Endodermal cell (in vitro differentiated cells): ENCODE measurements at regions not wholly inside any gene's neighbourhood (a gene's known extent, or its start where the extent isn't known, plus 50 kb on each side); places are given as distances from the start of the nearest gene placed in this dataset.

Experiments used
- DNase-seq: peaks from one replicate; pipeline ENCODE4 v3.0.0-alpha.2; 2017
- H3K27ac ChIP-seq: 2 replicates; pipeline ENCODE4 v1.5.1; 2013; ENCODE audit warnings: mild to moderate bottlenecking, low read depth, low read length, moderate library complexity
- H3K27me3 ChIP-seq: 2 replicates; pipeline ENCODE4 v1.6.1; 2013; ENCODE audit warnings: mild to moderate bottlenecking, low read length, moderate library complexity; ENCODE audit not compliant: insufficient read depth, control insufficient read depth, poor library complexity, severe bottlenecking
- H3K36me3 ChIP-seq: 2 replicates; pipeline ENCODE4 v1.7.0; 2013; ENCODE audit warnings: mild to moderate bottlenecking, low read length, moderate library complexity; ENCODE audit not compliant: control insufficient read depth, insufficient read depth
- H3K4me1 ChIP-seq: one replicate; pipeline ENCODE4 v1.7.0; 2013; ENCODE audit warnings: low read length; ENCODE audit not compliant: control insufficient read depth, insufficient read depth
- H3K4me3 ChIP-seq: 2 replicates; pipeline ENCODE4 v1.5.1; 2013; ENCODE audit warnings: mild to moderate bottlenecking, low read length, moderate library complexity
- H3K9ac ChIP-seq: 2 replicates; pipeline ENCODE4 v1.6.1; 2013; ENCODE audit warnings: mild to moderate bottlenecking, low read length, moderate library complexity; ENCODE audit not compliant: poor library complexity, severe bottlenecking; ENCODE audit errors: extremely low read depth
- H3K9me3 ChIP-seq: 2 replicates; pipeline ENCODE4 v1.6.1; 2013; ENCODE audit warnings: mild to moderate bottlenecking, low read length, moderate library complexity; ENCODE audit not compliant: control insufficient read depth
- H3K27ac Mint-ChIP-seq: 2 replicates; pipeline ENCODE4 v1.8.0; 2020; ENCODE audit warnings: mixed read lengths
- H3K27me3 Mint-ChIP-seq: 2 replicates; pipeline ENCODE4 v1.8.0; 2021; ENCODE audit warnings: mild to moderate bottlenecking, mixed read lengths; ENCODE audit not compliant: insufficient read depth
- H3K36me3 Mint-ChIP-seq: 2 replicates; pipeline ENCODE4 v1.8.0; 2020; ENCODE audit warnings: low read depth, mixed read lengths
- H3K4me1 Mint-ChIP-seq: 2 replicates; pipeline ENCODE4 v1.8.0; 2020; ENCODE audit warnings: mixed read lengths
- H3K4me3 Mint-ChIP-seq: 2 replicates; pipeline ENCODE4 v1.8.0; 2020; ENCODE audit warnings: mild to moderate bottlenecking, moderate library complexity, mixed read lengths
- H3K9me3 Mint-ChIP-seq: 2 replicates; pipeline ENCODE4 v1.8.0; 2020; ENCODE audit warnings: mild to moderate bottlenecking, mixed read lengths
- CTCF ChIP-seq: fragments of 200-600 bp; sonication (generic); conservative IDR thresholded peaks from 2 replicates; pipeline ENCODE4 v1.5.0; 2021; ENCODE audit warnings: antibody characterized with exemption, mild to moderate bottlenecking
- WGBS, 2 experiments: methylation state at CpG; one replicate each; pipeline versions ENCODE4 v1.1.5 to v1.1.7; 2013; ENCODE audit warnings: missing lambda C conversion rate in 2 of 2, mixed read lengths in 1 of 2; ENCODE audit not compliant: insufficient coverage in 1 of 2, insufficient read length in 1 of 2; 5-methylcytosine and 5-hydroxymethylcytosine counted together

GRCh38 chr9:12195456-12195855, 497.7 kb upstream of the TYRP1 start:
- H3K9ac ChIP-seq, result no peak overlapping the region
- H3K27me3 Mint-ChIP-seq, result no peaks in the 10 kb centered on the region
- TF ChIP-seq CTCF, result peak; percentile 51
- no peaks in the 10 kb centered on the region for H3K9me3 Mint-ChIP-seq
- no peak overlapping the region for H3K4me3 ChIP-seq
- no peak overlapping the region for H3K27ac ChIP-seq
- DNase-seq, result no peak
- no peaks in the 10 kb centered on the region for H3K36me3 Mint-ChIP-seq
- no peaks in the 10 kb centered on the region for H3K9me3 ChIP-seq
- no peak overlapping the region for H3K4me3 Mint-ChIP-seq
- no peak overlapping the region for H3K27ac Mint-ChIP-seq
- no peaks in the 10 kb centered on the region for H3K4me1 ChIP-seq
- H3K27me3 ChIP-seq, result no peaks in the 10 kb centered on the region
- no peaks in the 10 kb centered on the region for H3K36me3 ChIP-seq
- H3K4me1 Mint-ChIP-seq, result peaks cover 3% of the 10 kb centered on the region

- no peaks in the 10 kb centered on the region for H3K36me3 ChIP-seq
- no peak overlapping the region for H3K27ac Mint-ChIP-seq
- peaks cover 6% of the 10 kb centered on the region for H3K4me1 Mint-ChIP-seq
- no peak overlapping the region for H3K27ac ChIP-seq
- no peaks in the 10 kb centered on the region for H3K4me1 ChIP-seq
- H3K9ac ChIP-seq, result no peak overlapping the region
- H3K27me3 Mint-ChIP-seq, result no peaks in the 10 kb centered on the region
- WGBS, 2 experiments, result 40 to 68% methylated on average over 2 to 4 of the region's 4 CpGs
- TF ChIP-seq CTCF, result no peak
- DNase-seq, result no peak
- H3K27me3 ChIP-seq, result no peaks in the 10 kb centered on the region
- no peaks in the 10 kb centered on the region for H3K36me3 Mint-ChIP-seq
- no peaks in the 10 kb centered on the region for H3K9me3 Mint-ChIP-seq
- H3K4me3 Mint-ChIP-seq, result no peak overlapping the region
- no peak overlapping the region for H3K4me3 ChIP-seq
- H3K9me3 ChIP-seq, result no peaks in the 10 kb centered on the region
Measured at GRCh38 chr9:12204512-12204911, 488.7 kb upstream of the TYRP1 start.

- Histone ChIP-seq H3K9me3 (no peaks in the 10 kb centered on the region), H3K27me3 (no peaks in the 10 kb centered on the region), H3K4me3 (no peak overlapping the region), H3K4me1 (no peaks in the 10 kb centered on the region), H3K36me3 (no peaks in the 10 kb centered on the region), H3K9ac (no peak overlapping the region), H3K27ac (peak overlapping the region; percentile 68)
- H3K4me1 Mint-ChIP-seq, result no peaks in the 10 kb centered on the region
- 30 to 55% methylated on average over 2 to 3 of the region's 3 CpGs for WGBS, 2 experiments
- no peaks in the 10 kb centered on the region for H3K36me3 Mint-ChIP-seq
- no peak for DNase-seq
- H3K9me3 Mint-ChIP-seq, result peaks cover 9% of the 10 kb centered on the region
- TF ChIP-seq CTCF, result no peak
- H3K4me3 Mint-ChIP-seq, result no peak overlapping the region
- H3K27ac Mint-ChIP-seq, result peak overlapping the region; percentile 50
- no peaks in the 10 kb centered on the region for H3K27me3 Mint-ChIP-seq
Measured at GRCh38 chr9:12212860-12213259, 480.3 kb upstream of the TYRP1 start.
